Eye (tissue), 1 donor: ENCODE measurements at regions not wholly inside any gene's neighbourhood (a gene's known extent, or its start where the extent isn't known, plus 50 kb on each side); places are given as distances from the start of the nearest gene placed in this dataset.
A peak's percentile ranks its signal among the peaks of the same experiment; 100 is the strongest.
"Not testable (repeated sequence)": the region's sequence is repeated elsewhere in the genome, so short reads cannot be mapped to it uniquely, and the experiment has no call there.

Source experiments
- DNase-seq: peaks from one replicate; pipeline ENCODE4 v3.0.0-alpha.2; 2015

DNA sequence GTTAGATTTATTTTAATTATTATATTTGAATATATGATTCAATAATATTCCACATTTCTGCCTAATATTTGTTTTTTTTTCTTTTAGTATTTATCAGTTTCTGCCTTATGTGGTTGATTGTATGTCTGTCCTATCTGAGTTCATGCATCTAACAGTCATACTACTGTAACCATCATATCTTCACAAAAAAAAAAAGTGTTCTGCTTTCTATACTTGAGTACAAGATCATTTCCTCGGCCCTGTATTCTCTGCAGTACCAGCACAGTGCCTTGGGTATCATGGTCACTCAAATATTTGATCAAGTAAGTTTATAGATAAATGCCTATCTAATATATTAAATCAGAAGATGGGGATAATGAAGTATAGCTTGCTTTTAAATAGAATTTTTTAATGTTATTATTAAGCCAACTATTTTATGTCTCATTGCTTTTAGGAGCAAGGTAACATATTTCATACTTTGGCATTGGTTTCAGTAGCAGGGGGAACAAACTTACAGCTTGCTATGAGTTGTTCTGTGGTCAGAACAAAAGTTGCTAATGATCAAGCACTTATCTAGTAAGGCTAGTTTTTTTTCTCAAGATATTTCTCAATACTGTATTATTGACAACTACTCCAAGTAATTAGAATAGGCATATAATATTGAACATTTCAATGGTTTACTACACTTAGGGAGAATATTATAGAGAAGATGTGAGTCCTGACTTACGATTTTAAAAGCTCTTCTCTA is 290.5 kb upstream of the FBXO33 start:
- no peak for DNase-seq

- DNase-seq: peak; percentile 13
Observed at GRCh38 chr14:39716987-39717570, 284.8 kb upstream of the FBXO33 start.

DNA sequence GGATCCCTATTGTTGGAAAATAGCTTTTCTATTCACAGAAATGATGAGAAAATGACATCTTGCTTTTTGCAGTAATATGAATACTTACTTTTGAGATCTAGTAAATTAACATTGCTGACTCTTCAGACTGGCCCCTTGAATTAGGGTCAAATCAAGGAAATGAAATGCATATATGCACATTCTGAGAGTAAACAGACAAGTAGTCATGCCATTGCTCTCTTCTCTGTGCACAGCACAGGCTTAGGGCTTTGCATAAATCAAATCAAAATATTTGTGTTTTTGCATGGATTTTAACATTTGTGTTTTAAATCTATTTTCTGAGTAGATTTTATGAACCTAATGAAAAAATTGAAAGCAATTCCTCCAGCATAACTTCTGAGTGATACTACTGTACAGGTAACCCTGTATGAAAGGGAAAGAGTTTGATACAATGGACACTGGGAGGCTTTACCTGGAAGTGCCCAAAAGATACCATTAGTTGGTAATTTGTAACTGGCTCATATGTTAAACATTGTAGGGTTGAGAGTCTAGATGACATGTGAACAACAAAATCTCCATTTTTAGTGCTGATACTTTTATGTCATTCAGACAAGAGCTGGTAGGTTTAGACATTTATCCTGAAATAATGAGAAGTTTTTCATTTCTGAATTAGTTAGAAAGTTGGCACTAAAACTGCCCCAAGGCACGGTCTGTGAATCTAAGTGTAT is 280.2 kb upstream of the FBXO33 start:
- DNase-seq: no peak

GRCh38 chr14:39704594-39704993 is 272.4 kb upstream of the FBXO33 start:
- DNase-seq: peak; percentile 11

DNA sequence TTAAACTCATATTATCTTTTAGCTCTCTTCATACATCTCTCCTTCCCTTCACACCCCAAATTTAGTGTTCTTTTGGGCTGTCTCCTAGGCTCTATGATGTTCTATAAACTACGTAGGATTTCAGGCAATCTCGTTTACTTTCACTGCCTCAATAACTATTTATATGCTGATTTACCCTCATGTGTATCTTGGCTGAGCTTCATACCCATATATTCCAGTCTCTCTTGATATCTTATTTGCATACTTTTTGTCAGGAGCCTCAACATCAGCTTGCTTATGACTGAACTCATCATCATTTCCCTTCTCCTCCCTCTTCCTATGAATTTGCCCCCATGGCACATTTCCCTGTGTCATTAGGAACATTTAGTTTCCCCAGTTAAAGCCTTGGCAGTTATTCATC is 262.1 kb upstream of the FBXO33 start:
- no peak for DNase-seq

DNA sequence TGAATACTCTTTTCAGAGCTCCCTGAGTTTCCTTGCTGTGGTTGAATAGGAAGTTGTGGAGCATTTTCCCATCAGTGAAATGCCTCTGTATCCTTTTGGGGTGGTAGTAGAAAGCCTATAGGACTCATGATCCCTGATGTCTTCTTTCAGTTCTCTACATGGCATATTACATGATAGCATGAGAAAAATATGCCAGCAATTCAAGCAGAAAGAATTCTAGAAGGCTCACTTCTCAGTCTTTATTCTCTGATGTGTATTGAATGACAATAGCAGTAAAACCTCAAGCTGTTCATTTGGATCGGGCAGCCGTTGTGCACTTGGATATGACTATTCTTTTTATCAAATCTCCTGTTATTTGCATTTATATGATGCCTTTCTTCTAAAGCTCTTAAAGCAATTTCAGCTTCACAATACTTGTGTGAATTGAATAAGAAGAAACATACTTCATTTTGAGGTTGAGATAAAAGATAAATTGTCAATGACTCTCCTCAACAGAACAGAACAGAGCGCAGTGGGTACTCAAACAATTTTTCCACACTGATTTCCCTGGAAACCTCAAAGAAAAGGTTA is 251.5 kb upstream of the FBXO33 start:
- no peak for DNase-seq

DNA sequence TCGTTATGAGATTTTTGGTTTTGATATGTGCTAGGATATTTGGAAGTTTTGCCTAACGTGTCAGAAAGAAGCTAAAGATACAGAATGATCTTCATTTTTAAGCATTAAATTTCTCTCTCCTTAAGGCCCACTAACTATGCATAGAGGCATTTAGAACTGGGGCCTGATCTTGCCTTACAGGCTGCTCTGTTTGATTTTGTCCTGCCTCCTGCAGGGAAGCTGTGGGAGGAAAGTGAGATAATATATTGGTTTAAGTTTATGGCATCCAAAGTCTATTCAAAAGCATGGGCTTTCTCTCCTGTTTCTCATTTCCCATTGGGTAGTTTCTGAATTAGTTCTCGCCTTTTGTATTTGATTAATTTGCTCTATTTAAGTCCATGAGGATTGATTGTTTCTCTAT is 250.3 kb upstream of the FBXO33 start:
- no peak for DNase-seq

GRCh38 chr14:39681782-39682399 is 249.7 kb upstream of the FBXO33 start:
- DNase-seq: no peak

GRCh38 chr14:39680777-39681176 is 248.5 kb upstream of the FBXO33 start:
- DNase-seq: no peak

DNA sequence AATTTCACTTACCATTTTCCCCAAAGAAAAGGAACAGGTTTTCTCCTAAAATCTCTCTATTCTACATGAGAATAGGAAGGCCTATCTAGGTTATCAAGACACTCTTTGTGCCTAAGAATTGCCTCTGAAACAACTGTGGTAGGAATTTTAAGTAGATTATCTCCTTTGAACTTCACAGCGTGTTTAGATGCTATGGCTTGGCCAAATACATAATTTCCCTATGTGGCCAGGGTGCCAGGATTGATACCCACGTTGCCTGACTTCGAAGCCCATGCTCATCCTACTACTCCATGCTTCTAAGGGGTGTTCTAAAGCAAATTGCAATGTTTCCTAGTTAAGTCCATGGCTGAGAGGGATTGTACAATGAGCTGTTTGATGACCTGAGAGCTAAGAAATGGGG is 241.5 kb upstream of the FBXO33 start:
- DNase-seq: no peak

GRCh38 chr14:39673270-39673711 is 241.1 kb upstream of the FBXO33 start:
- DNase-seq: no peak

GRCh38 chr14:39668449-39668848 is 236.2 kb upstream of the FBXO33 start:
- no peak for DNase-seq

GRCh38 chr14:39666386-39666785 is 234.2 kb upstream of the FBXO33 start:
- no peak for DNase-seq

- DNase-seq: no peak
Observed at GRCh38 chr14:39665075-39665475, 232.8 kb upstream of the FBXO33 start.

DNA sequence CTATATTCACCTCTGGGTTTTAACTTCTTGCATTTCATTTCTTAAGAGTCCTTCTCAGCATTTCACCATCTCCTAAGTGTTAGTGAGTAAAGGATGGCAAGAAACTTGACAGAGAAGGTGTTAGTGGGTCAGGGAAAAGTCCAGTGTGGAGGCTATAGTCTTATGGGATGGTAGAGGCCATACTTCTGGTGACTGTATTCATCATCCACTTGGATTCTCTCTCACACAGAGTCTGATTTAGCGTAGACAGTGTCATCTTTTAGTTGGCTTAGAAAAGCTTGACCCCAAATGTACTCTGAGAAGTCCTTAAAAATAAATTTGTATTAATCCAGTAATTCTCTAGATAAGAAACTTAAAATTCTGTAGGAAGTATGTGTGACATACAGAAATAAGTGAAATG is 232.4 kb upstream of the FBXO33 start:
- DNase-seq: peak; percentile 5

DNA sequence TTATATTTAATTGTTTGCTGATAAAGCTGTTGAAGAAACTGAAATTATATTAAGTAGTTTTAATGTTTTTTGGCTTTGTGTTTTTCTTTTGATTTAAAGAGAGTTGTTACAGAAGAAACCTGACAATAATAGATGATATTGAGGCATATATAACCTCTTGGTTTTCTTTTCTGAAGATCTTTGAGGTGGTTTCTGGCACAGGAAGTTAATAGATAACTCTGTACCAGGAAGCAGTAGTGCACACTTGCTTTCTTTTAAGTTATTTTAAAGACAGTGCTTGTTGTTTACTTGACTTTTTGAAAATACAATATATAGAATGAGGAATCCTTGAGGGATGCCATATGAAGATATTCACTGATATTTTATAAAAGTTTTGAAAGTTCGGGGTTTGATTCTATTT is 209.0 kb upstream of the FBXO33 start:
- no peak for DNase-seq

GRCh38 chr14:39639009-39639408 is 206.8 kb upstream of the FBXO33 start:
- DNase-seq: not testable (repeated sequence)

DNA sequence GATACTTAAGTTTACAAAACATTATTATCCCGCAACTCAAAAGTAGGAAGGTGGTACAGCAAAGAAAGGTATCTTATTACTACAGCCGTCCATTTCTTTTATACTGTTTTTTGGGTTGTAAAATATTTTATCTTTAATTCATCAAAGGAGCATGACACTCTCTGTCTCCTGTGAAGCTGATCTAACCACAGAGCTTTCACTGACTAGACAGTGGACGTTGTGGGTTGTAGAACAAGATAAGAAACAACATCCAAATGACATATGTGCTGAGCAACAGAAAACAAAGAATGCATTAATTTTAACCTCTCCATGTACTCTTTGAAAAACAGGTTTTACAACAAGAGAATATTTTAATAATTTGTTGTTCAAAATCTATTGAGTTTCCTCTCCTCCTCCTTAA is 195.9 kb upstream of the FBXO33 start:
- DNase-seq: no peak

- no peak for DNase-seq
Observed at GRCh38 chr14:39626589-39627576, 194.7 kb upstream of the FBXO33 start.

- DNase-seq: no peak
Observed at GRCh38 chr14:39621678-39622077, 189.4 kb upstream of the FBXO33 start.

DNA sequence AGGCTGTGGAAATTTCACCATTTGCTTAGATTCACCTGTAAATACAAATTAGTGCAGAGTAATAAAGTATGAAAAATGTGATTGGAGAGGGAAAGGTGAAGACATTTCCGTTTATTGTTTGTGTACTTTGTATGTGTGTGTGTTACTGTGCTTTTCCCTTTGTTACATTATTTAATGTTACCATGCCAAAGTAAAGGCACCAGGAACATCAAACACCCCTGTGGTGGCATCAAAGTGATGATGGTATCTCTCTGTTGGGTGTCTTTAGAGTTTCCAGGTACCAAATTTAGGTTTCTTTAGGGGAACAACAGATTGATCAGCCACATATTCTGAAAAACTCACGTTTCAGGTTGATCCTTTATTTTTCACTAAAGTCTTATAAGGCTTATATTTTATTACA is 189.0 kb upstream of the FBXO33 start:
- no peak for DNase-seq

DNA sequence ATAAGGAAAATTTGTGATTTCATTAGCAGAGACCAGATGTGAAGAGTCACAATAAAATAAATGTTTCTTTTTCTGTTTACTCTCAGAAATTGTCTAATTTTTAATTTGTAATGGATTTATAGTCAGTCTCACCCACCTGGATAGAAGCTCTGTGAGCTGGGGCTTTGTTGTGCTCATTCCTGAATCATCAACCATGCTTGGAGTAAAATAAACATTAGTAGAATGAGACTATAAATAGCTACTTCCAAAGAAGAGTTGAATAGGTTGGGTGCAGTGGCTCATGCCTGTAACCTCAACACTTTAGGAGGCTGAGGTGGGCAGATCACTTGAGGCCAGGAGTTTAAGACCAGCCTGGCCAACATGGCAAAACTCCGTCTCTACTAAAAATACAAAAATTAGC is 185.3 kb upstream of the FBXO33 start:
- DNase-seq: no peak
